Caki2 (cell line): ENCODE measurements at regions not wholly inside any gene's neighbourhood (a gene's known extent, or its start where the extent isn't known, plus 50 kb on each side); places are given as distances from the start of the nearest gene placed in this dataset.
"Not testable (repeated sequence)": the region's sequence is repeated elsewhere in the genome, so short reads cannot be mapped to it uniquely, and the experiment has no call there.

Source experiments
- DNase-seq: peaks from one replicate; pipeline ENCODE4 v3.0.0-alpha.2; 2015; ENCODE audit warnings: low read depth
- in situ Hi-C: cut with HindIII; loops from 2 replicates; pipeline ENCODE4 v1.10.0; 2016; ENCODE audit warnings: low sequenced_read_pairs, low pct_unique_long_range_greater_than_20kb, mixed read lengths

DNA sequence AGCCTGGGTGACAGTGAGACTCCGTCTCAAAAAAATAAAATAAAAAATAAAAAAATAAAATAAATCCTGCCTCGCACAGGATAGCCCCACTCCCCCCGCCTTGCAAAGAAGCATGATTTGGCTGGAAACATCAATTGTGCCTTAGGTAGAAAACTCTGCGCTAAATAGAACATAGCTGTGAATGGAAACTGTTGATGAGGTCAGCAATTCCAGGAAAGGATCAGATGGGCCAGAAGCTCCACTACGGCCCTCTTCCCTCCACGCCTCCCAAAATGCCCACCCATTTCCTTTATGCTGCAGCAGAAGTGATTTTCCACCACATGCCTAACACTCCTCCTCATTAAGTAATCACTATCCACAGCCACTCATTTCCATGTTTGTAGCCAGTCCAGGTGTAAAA, 473.4 kb downstream of the XYLT1 start:
- in situ Hi-C loops: no loop called here

DNA sequence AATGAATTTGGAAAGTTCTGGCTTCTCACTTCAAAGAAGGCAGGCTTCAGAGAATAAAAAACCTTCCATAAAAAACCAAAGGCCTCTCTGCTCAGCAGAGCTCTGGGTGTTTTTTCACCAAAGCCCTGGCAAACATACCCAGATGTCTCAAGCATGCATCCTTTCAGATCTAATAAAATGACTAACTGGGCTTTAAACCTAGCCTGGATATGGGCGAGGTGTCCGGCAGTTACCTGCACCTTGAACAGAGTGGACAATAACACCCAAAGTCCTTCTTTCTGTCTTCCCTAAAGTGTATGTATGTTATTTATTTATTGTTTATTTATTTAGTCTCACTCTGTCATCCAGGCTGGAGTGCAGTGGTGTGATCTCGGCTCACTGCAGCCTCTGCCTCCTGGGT, 469.3 kb downstream of the XYLT1 start:
- in situ Hi-C loops: no loop called here
- no peak for DNase-seq

More for the DNA sequence above, 473.4 kb downstream of the XYLT1 start:
- no peak for DNase-seq

GRCh38 chr16:17002565-17002964, 468.2 kb downstream of the XYLT1 start:
- no peak for DNase-seq
- in situ Hi-C loops: no loop called here

DNA sequence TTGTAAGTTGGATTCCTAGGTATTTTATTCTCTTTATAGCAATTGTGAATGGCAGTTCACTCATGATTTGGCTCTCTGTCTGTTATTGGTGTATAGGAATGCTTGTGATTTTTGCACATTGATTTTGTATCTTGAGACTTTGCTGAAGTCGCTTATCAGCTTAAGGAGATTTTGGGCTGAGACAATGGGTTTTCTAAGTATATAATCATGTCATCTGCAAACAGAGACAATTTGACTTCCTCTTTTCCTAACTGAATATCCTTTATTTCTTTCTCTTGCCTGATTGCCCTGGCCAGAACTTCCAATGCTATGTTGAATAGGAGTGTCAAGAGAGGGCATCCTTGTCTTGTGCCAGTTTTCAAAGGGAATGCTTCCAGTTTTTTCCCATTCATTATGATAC, 464.8 kb downstream of the XYLT1 start:
- DNase-seq, in situ Hi-C loops: not testable (repeated sequence)

DNA sequence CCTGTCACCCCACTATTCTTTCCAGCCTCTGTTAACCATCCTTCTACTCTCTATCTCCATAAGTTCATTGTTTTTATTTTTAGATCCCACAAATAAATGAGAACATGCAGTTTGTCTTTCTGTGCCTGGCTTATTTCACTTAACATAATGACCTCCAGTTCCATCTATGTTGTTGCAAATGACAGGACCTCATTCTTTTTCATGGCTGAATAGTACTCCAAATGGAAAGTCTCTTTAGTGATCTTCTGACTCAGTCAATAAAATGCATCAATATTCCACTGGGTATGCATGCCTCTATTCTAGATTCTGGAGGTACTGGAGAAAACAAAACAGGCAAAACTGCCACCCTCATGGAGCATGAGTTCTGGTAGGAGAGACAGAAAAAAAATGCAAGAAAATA, 459.0 kb downstream of the XYLT1 start:
- in situ Hi-C loops: no loop called here
- DNase-seq: no peak

GRCh38 chr16:17013038-17013437, 457.7 kb downstream of the XYLT1 start:
- in situ Hi-C loops: no loop called here
- no peak for DNase-seq

- DNase-seq: no peak
- in situ Hi-C loops: no loop called here
These were observed 456.2 kb downstream of the XYLT1 start for GRCh38 chr16:17014484-17015121.

DNA sequence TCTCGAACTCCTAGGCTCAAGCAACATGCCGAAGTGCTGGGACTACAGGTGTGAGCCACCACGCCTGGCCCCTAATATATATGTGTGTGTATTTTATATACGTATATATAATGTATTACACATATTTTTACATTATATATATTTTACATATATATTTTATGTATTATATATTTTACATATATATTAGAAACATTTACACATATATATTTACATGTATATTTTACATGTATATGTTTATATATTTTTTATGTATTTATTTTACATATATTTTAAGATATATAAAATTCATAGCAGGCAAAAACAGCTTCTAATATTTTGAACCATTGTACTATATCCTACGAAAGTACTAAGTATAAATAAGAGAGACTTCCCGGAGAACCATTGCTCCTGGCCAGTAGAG, 455.1 kb downstream of the XYLT1 start:
- DNase-seq: no peak
- in situ Hi-C loops: no loop called here

DNA sequence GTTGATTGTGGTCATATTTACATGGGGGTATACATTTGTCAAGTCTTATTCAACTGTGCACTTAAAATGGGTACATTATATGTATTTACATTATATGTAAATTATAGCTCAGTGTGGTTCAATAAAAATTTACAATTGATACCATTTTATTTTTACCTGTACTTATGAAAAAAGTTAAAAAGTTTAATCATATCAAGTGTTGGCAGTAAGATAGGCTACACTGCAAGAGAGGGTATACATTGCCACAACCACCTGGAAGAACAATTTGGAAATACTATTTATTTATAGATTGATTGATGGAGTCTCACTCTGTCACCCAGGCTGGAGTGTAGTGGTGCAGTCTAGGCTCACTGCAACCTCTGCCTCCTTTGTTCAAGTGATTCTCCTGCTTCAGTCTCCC, 453.3 kb downstream of the XYLT1 start:
- in situ Hi-C loops: no loop called here

DNA sequence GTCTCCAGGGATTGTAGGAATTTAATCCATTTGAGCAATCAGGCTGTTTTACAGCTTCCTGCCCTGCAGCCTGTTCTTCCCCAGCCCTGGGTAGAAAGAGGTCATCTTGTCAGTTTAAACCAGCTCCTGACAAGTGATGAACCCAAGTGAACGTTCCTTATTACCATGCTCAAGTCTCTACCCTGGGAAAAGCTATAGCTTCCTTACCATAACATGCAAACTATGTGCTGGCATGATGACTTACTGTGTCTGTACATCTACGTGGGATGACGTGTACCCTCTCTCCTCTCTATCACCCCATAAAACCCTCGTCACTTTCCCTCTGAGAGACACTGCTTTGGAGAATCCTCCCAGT, 452.2 kb downstream of the XYLT1 start:
- in situ Hi-C loops: no loop called here
- DNase-seq: no peak

More for the DNA sequence above, 453.3 kb downstream of the XYLT1 start:
- DNase-seq: no peak

GRCh38 chr16:17019366-17019765, 451.4 kb downstream of the XYLT1 start:
- in situ Hi-C loops: no loop called here
- DNase-seq: no peak

DNA sequence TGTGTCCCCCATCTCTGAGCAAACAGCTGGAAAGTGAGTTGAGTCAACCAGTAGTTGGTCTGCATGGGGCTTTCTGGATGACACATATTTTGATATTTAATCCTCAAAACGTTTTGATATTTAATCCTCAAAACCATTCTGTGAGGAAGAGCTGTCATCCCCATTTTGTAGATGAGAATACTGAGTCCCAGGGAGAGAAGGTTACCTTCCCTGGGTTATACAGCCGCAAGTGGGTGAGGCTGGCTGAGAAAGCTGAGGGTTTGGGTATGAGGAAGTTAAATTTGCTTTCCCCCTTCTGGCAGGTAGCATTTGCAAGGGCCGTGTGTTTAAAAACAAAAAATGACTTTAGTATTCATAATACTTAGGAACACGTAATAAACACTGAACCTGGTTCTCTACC, 447.2 kb downstream of the XYLT1 start:
- DNase-seq: no peak
- in situ Hi-C loops: no loop called here

DNA sequence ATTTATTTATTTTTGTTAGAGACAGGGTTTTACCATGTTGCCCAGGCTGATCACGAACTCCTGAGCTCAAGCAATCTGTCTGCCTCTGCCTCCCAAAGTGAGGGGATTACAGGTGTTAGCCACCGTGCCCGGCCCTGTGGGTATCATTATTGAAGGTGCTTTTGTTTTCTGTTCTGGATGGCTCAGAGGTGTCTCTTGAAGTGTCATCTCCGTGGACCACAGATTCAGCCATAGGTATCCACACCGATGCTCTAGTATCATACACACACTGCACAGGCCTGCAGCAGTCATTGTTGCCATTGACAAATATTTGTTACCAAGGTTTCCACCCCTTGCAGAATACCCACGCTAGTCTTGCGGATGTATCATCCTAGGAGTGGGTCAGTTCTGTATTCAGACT, 446.2 kb downstream of the XYLT1 start:
- DNase-seq: no peak
- in situ Hi-C loops: no loop called here

DNA sequence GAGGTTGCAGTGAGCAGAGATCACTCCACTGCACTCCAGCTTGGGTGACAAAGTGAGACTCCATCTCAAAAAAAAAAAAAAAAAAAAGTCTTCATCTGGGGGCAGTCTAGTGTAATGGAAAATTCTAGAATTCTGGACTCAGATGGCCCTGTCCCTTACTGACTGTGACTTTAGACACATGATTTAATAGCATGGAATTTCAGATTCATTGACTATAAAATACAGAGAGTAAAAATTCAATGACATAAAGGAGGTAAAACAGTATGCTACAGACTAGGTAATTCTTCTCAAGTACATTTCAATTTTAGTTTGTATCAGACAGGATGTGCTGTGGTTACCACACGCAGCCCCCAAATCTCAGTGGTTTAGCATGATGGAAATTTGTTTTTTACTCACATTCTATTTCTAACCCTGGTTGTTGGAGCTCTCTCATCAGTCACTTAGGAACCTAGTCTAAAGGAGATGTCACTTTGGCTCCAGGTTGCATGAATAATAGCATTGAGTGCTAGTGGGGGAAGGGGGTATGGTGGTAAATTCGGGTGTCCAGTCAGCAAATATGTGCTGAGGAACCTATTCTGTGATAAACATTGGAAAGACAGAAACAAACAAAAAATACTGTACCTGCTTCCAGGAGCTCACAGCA, 444.0 kb downstream of the XYLT1 start:
- in situ Hi-C loops: no loop called here
- DNase-seq: no peak

GRCh38 chr16:17027488-17028129, 443.2 kb downstream of the XYLT1 start:
- no peak for DNase-seq
- in situ Hi-C loops: no loop called here

- in situ Hi-C loops: no loop called here
- DNase-seq: no peak
These were observed 441.0 kb downstream of the XYLT1 start for GRCh38 chr16:17029602-17030350.

GRCh38 chr16:17031484-17032268, 439.1 kb downstream of the XYLT1 start:
- in situ Hi-C loops: no loop called here

DNA sequence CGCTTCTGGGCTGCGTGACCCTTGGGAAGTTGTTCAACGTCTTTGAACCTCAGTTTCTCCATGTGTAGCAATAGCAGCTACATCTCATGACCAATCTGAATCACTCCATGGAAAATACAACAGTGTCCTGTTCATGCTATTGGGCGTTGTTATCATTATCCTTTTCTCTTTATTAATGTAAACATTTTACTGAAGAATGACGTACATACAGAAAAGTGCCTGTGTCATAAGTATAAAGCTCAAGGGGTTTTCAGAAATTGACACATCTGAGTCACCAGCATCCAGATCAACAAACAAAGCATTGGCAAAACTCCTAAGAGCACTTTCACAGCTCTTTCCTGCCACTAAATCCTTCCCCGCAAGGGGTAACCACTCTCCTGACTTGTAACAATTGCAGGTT, 438.4 kb downstream of the XYLT1 start:
- no peak for DNase-seq
- in situ Hi-C loops: no loop called here

More at GRCh38 chr16:17031484-17032268, 439.1 kb downstream of the XYLT1 start:
- no peak for DNase-seq
